ENCODE measurements at regions not wholly inside any gene's neighbourhood (a gene's known extent, or its start where the extent isn't known, plus 50 kb on each side); places are given as distances from the start of the nearest gene placed in this dataset.

DNA sequence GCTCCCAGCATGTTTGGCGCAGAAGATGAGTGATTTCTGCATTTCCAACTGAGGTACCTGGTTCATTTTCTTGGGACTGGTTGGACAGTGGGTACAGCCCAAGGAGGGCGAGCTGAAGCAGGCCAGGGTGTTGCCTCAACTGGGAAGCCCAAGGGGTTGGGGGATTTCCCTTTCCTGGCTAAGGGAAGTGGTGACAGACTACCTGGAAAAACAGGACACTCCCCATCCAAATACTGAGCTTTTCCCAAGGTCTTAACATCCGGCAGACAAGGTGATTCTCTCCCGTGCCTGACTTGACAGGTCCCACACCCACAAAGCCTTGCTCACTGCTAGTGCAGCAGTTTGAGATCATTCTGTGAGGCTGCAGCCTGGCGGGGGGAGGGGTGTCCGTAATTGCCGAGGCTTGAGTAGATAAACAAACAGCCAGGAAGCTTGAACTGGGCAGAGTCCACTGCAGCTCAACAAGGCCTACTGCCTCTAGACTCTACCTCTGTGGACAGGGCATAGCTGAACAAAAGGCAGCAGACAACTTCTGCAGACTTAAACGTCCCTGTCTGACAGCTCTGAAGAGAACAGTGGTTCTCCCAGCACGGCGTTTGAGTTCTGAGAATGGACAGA, 307.7 kb upstream of the ARSJ start:
- no peaks in the 10 kb centered on the region for H3K36me3 ChIP-seq (ENCODE audit: insufficient read depth, low read length)
- POLR2A ChIA-PET = no interaction called here
- DNase-seq = no peak
- peaks cover 7% of the 10 kb centered on the region for H3K27me3 Mint-ChIP-seq
- H3K27ac ChIP-seq (ENCODE audit: low read depth in 1 of 2, low read length in 2 of 2) = no peak overlapping the region
- no peaks in the 10 kb centered on the region for H3K4me1 ChIP-seq (ENCODE audit: insufficient read depth, low read length)
- H3K9me3 ChIP-seq (ENCODE audit: control insufficient read depth in 1 of 2, insufficient read depth in 1 of 2, low read length in 2 of 2) = peaks cover 0 to 7% of the 10 kb centered on the region in 2 experiments
- H3K4me3 Mint-ChIP-seq = no peak overlapping the region
- peaks cover 3% of the 10 kb centered on the region for H3K9me3 Mint-ChIP-seq
- H3K4me1 Mint-ChIP-seq (ENCODE audit: low read depth) = no peaks in the 10 kb centered on the region
- peaks cover 0 to 3% of the 10 kb centered on the region in 2 experiments for H3K27me3 ChIP-seq (ENCODE audit: control insufficient read depth in 1 of 2, insufficient read depth in 2 of 2, low read length in 2 of 2)
- TF ChIP-seq, protein P1, sequence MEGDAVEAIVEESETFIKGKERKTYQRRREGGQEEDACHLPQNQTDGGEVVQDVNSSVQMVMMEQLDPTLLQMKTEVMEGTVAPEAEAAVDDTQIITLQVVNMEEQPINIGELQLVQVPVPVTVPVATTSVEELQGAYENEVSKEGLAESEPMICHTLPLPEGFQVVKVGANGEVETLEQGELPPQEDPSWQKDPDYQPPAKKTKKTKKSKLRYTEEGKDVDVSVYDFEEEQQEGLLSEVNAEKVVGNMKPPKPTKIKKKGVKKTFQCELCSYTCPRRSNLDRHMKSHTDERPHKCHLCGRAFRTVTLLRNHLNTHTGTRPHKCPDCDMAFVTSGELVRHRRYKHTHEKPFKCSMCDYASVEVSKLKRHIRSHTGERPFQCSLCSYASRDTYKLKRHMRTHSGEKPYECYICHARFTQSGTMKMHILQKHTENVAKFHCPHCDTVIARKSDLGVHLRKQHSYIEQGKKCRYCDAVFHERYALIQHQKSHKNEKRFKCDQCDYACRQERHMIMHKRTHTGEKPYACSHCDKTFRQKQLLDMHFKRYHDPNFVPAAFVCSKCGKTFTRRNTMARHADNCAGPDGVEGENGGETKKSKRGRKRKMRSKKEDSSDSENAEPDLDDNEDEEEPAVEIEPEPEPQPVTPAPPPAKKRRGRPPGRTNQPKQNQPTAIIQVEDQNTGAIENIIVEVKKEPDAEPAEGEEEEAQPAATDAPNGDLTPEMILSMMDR (IDR thresholded peaks at IDR 0.05) = no peak
- ATAC-seq (ENCODE audit: poor library complexity) = no peak
- H3K27ac Mint-ChIP-seq = no peak overlapping the region
- CTCF ChIA-PET = no interaction called here
- no peak overlapping the region for H3K4me3 ChIP-seq (ENCODE audit: low read length)
- no peaks in the 10 kb centered on the region for H3K36me3 Mint-ChIP-seq (ENCODE audit: low read depth)
- intact Hi-C loops (cut with DNase I, micrococcal nuclease) = no loop called here

DNA sequence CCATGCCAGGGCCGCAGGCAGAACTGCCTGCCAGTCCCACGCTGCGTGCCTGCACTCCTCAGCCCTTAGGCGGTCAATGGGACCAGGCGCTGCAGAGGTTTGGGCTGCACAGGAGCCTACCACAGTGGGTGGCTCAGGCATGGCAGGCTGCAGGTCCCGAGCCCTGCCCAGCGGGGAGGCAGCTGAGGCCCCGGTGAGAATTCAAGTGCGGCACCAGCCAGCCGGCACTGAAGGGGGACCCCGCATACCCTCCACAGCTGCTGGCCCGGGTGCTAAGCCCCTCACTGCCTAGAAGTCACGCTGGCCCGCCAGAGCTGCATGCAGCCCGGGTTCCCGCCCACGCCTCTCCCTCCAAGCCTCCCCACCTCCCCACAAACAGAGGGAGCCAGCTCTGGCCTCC, 302.5 kb upstream of the UGT8 start:
- ChIA-PET CTCF (no interaction called here), POLR2A (no interaction called here)
- no peak overlapping the region for H3K4me3 ChIP-seq (ENCODE audit: low read length)
- TF ChIP-seq, protein P1 (IDR thresholded peaks at IDR 0.05) = no peak
- intact Hi-C loops (cut with DNase I, micrococcal nuclease) = no loop called here
- ATAC-seq (ENCODE audit: poor library complexity) (no peak), DNase-seq (peak in 1 of 14 experiments; percentile 5)
- H3K9me3 Mint-ChIP-seq = peaks cover 6% of the 10 kb centered on the region
- no peaks in the 10 kb centered on the region for H3K36me3 Mint-ChIP-seq (ENCODE audit: low read depth)
- H3K27me3 Mint-ChIP-seq = peaks cover 3% of the 10 kb centered on the region
- peaks cover 0 to 12% of the 10 kb centered on the region in 2 experiments for H3K9me3 ChIP-seq (ENCODE audit: control insufficient read depth in 1 of 2, insufficient read depth in 1 of 2, low read length in 2 of 2)
- H3K4me3 Mint-ChIP-seq = no peak overlapping the region
- no peaks in the 10 kb centered on the region for H3K27me3 ChIP-seq (ENCODE audit: control insufficient read depth in 1 of 2, insufficient read depth in 2 of 2, low read length in 2 of 2)
- no peaks in the 10 kb centered on the region for H3K4me1 Mint-ChIP-seq (ENCODE audit: low read depth)
- no peak overlapping the region for H3K27ac Mint-ChIP-seq
- no peaks in the 10 kb centered on the region for H3K4me1 ChIP-seq (ENCODE audit: insufficient read depth, low read length)
- no peak overlapping the region for H3K27ac ChIP-seq (ENCODE audit: low read depth in 1 of 2, low read length in 2 of 2)
- no peaks in the 10 kb centered on the region for H3K36me3 ChIP-seq (ENCODE audit: insufficient read depth, low read length)

DNA sequence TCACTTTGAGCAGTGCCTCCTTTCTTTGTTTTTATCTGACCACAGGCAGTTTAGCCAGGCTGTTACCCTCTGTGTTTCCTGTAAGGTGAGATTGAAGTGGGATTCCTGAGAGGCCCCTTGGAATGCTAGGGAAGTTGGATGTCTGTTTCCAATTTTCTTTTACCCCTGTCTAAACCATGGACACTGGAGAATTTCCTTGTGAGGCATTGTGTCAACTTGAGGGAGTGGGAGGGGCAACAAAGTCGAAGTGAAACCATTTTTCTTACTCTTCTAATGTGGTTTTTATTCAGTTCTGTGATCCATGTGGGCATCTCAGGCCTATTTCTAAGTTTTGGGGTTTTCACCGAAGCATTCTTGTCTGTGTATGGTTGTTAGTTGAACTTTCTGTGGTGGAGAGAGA, 296.1 kb upstream of the UGT8 start:
- H3K36me3 ChIP-seq (ENCODE audit: insufficient read depth, low read length) = no peaks in the 10 kb centered on the region
- no peaks in the 10 kb centered on the region for H3K9me3 ChIP-seq (ENCODE audit: control insufficient read depth in 1 of 2, insufficient read depth in 1 of 2, low read length in 2 of 2)
- CTCF ChIA-PET = no interaction called here
- H3K27me3 ChIP-seq (ENCODE audit: control insufficient read depth in 1 of 2, insufficient read depth in 2 of 2, low read length in 2 of 2) = no peaks in the 10 kb centered on the region
- H3K4me3 Mint-ChIP-seq = no peak overlapping the region
- peaks cover 2% of the 10 kb centered on the region for H3K9me3 Mint-ChIP-seq
- POLR2A ChIA-PET = no interaction called here
- no peaks in the 10 kb centered on the region for H3K4me1 ChIP-seq (ENCODE audit: insufficient read depth, low read length)
- no peaks in the 10 kb centered on the region for H3K36me3 Mint-ChIP-seq (ENCODE audit: low read depth)
- H3K4me1 Mint-ChIP-seq (ENCODE audit: low read depth) = no peaks in the 10 kb centered on the region
- DNase-seq = no peak
- H3K4me3 ChIP-seq (ENCODE audit: low read length) = no peak overlapping the region
- peaks cover 3% of the 10 kb centered on the region for H3K27me3 Mint-ChIP-seq
- no peak overlapping the region for H3K27ac Mint-ChIP-seq
- ATAC-seq (ENCODE audit: poor library complexity) = no peak
- intact Hi-C loops (cut with DNase I, micrococcal nuclease) = no loop called here
- no peak overlapping the region for H3K27ac ChIP-seq (ENCODE audit: low read depth in 1 of 2, low read length in 2 of 2)
- TF ChIP-seq, protein P1 (IDR thresholded peaks at IDR 0.05) = no peak
